GM12878 (cell line): ENCODE measurements at regions not wholly inside any gene's neighbourhood (a gene's known extent, or its start where the extent isn't known, plus 50 kb on each side); places are given as distances from the start of the nearest gene placed in this dataset.

Experiments used
- ATAC-seq: fragments of 200-7000 bp; cut with Tn5 transposase; 3 replicates; pipeline ENCODE4 v1.9.1; 2020; ENCODE audit warnings: mild to moderate bottlenecking, moderate library complexity
- BruUV-seq: library from RNA; stranded (reverse); fragments of 400-500 nt; replicated peaks from 2 replicates; lab custom pipeline; 2021; lab: Mats Ljungman, UMichigan
- CTCF ChIA-PET: fragments of 300-600 bp; sonication (Branson Sonifier 250); formaldehyde crosslinking; extraction: SDS; loops from one replicate; lab custom pipeline; 2021; ENCODE audit warnings: inconsistent platforms; lab: Yijun Ruan, JAX
- POLR2A ChIA-PET: fragments of 350-600 bp; formaldehyde crosslinking; extraction: SDS; loops from one replicate; lab custom pipeline; 2021; ENCODE audit warnings: inconsistent platforms; lab: Charles Lee
- RAD21 ChIA-PET: fragments of 300-600 bp; sonication (Branson Sonifier 250); formaldehyde crosslinking; loops from one replicate; lab custom pipeline; 2023; ENCODE audit warnings: antibody characterized with exemption; ENCODE audit not compliant: unreplicated experiment; lab: Charles Lee
- SMC1A ChIA-PET: fragments of 300-600 bp; sonication (Branson Sonifier 250); formaldehyde crosslinking; loops from one replicate; lab custom pipeline; 2023; ENCODE audit not compliant: unreplicated experiment, uncharacterized antibody; lab: Charles Lee
- DNase-seq: peaks from one replicate; pipeline ENCODE4 v3.0.0-alpha.2; 2011; ENCODE audit warnings: low read depth, low spot score
- FAIRE-seq: peaks from 3 replicates; lab custom pipeline; 2011; peaks lifted over from hg19 to GRCh38; lab: Jason Lieb, UNC
- H2AFZ ChIP-seq: 2 replicates; pipeline ENCODE4 v1.6.0; 2011; ENCODE audit warnings: low read depth, low read length, control low read depth; ENCODE audit not compliant: control insufficient read depth
- H3K27ac ChIP-seq: 2 replicates; pipeline ENCODE4 v1.5.1; 2011; ENCODE audit warnings: control low read depth; ENCODE audit not compliant: control insufficient read depth, insufficient read depth
- H3K27me3 ChIP-seq, 2 experiments: replicated peaks in 1 of 2; 2 replicates each; pipeline versions ENCODE4 v1.6.0 to v1.6.1; 2011; ENCODE audit warnings: low read length in 1 of 2; ENCODE audit not compliant: control insufficient read depth in 2 of 2, insufficient read depth in 2 of 2
- H3K36me3 ChIP-seq, 2 experiments: 2 replicates each; pipeline ENCODE4 v1.5.1; 2011; ENCODE audit warnings: low read length in 1 of 2; ENCODE audit not compliant: control insufficient read depth in 2 of 2, insufficient read depth in 2 of 2
- H3K4me1 ChIP-seq: 2 replicates; pipeline ENCODE4 v1.6.1; 2011; ENCODE audit warnings: mild to moderate bottlenecking, low read length, moderate library complexity, mixed read lengths; ENCODE audit not compliant: control insufficient read depth, insufficient read depth
- H3K4me2 ChIP-seq: 2 replicates; pipeline ENCODE4 v1.6.0; 2011; ENCODE audit warnings: control low read depth; ENCODE audit not compliant: control insufficient read depth, insufficient read depth
- H3K4me3 ChIP-seq: fragments of 200-600 bp; sonication (generic); 2 replicates; pipeline ENCODE4 v1.5.1; 2016
- H3K79me2 ChIP-seq: 2 replicates; pipeline ENCODE4 v1.6.0; 2011; ENCODE audit warnings: low read length; ENCODE audit not compliant: control insufficient read depth, insufficient read depth
- H3K9ac ChIP-seq: 2 replicates; pipeline ENCODE4 v1.8.0; 2011; ENCODE audit warnings: low read length, control low read depth, mixed read lengths; ENCODE audit not compliant: control insufficient read depth, insufficient read depth
- H3K9me3 ChIP-seq: replicated peaks from 3 replicates; pipeline ENCODE4 v1.5.1; 2011; ENCODE audit warnings: mild to moderate bottlenecking, low read length; ENCODE audit not compliant: control insufficient read depth, insufficient read depth
- H4K20me1 ChIP-seq: 2 replicates; pipeline ENCODE4 v1.6.0; 2011; ENCODE audit not compliant: control insufficient read depth, insufficient read depth
- ATF3 ChIP-seq: IDR thresholded peaks from 2 replicates; pipeline ENCODE4 v1.6.1; 2011; ENCODE audit warnings: low read depth, mild to moderate bottlenecking, low read length, moderate library complexity, borderline replicate concordance; ENCODE audit errors: extremely low read depth
- BCL3 ChIP-seq: IDR thresholded peaks from 2 replicates; pipeline ENCODE4 v1.6.1; 2011; ENCODE audit warnings: borderline replicate concordance, low read depth, mild to moderate bottlenecking, moderate library complexity, low read length; ENCODE audit not compliant: insufficient read depth, poor library complexity, severe bottlenecking
- CEBPZ ChIP-seq: fragments of 150-350 bp; IDR thresholded peaks from 2 replicates; pipeline ENCODE4 v1.6.1; 2016; ENCODE audit warnings: low read depth, low read length
- CHD2 ChIP-seq: IDR thresholded peaks from 2 replicates; pipeline ENCODE4 v1.6.1; 2011; ENCODE audit warnings: low read depth, low read length, improper control_type of control experiment, borderline replicate concordance
- CTCF ChIP-seq, 3 experiments: IDR thresholded peaks in 2 of 3; conservative IDR thresholded peaks in 1 of 3; 2 replicates each; pipeline ENCODE4 v1.5.1; 2011; ENCODE audit warnings: low read depth in 3 of 3, low read length in 3 of 3, mild to moderate bottlenecking in 3 of 3, control low read depth in 2 of 3, moderate library complexity in 2 of 3, inconsistent platforms in 1 of 3, mixed read lengths in 1 of 3; ENCODE audit not compliant: control insufficient read depth in 2 of 3, insufficient read depth in 1 of 3; ENCODE audit errors: extremely low read depth in 1 of 3
- IKZF1 ChIP-seq: fragments of 450-650 bp; conservative IDR thresholded peaks from 2 replicates; pipeline ENCODE4 v1.6.1; 2017; ENCODE audit warnings: antibody characterized with exemption, mild to moderate bottlenecking
- JUND ChIP-seq: IDR thresholded peaks from 2 replicates; pipeline ENCODE4 v1.6.1; 2012; ENCODE audit warnings: low read depth, mild to moderate bottlenecking, low read length, improper control_type of control experiment, moderate library complexity
- KLF5 ChIP-seq: fragments of 450-650 bp; IDR thresholded peaks from 2 replicates; pipeline ENCODE4 v1.6.1; 2014; ENCODE audit warnings: mild to moderate bottlenecking; ENCODE audit not compliant: partially characterized antibody
- NFYB ChIP-seq: IDR thresholded peaks from 2 replicates; pipeline ENCODE4 v1.6.1; 2011; ENCODE audit warnings: low read depth, mild to moderate bottlenecking, low read length, improper control_type of control experiment, moderate library complexity; ENCODE audit not compliant: insufficient read depth
- POLR2A ChIP-seq: IDR thresholded peaks from 2 replicates; pipeline ENCODE4 v1.6.1; 2011; ENCODE audit warnings: low read depth, mild to moderate bottlenecking, low read length
- RELA ChIP-seq: fragments of 450-650 bp; IDR thresholded peaks from 2 replicates; pipeline ENCODE4 v1.8.0; 2014; ENCODE audit warnings: borderline replicate concordance; ENCODE audit not compliant: partially characterized antibody
- SMAD1 ChIP-seq: fragments of 450-650 bp; IDR thresholded peaks from 2 replicates; pipeline ENCODE4 v1.6.1; 2018; ENCODE audit warnings: mild to moderate bottlenecking, low read depth; ENCODE audit not compliant: partially characterized antibody
- SPI1 ChIP-seq: IDR thresholded peaks from 2 replicates; pipeline ENCODE4 v1.6.1; 2011; ENCODE audit warnings: low read depth, mild to moderate bottlenecking, low read length, moderate library complexity, borderline replicate concordance; ENCODE audit not compliant: insufficient read depth
- WRNIP1 ChIP-seq: IDR thresholded peaks from 2 replicates; pipeline ENCODE4 v1.6.1; 2011; ENCODE audit warnings: low read depth, low read length, improper control_type of control experiment, borderline replicate concordance
- ZNF217 ChIP-seq: fragments of 450-650 bp; IDR thresholded peaks from 2 replicates; pipeline ENCODE4 v1.6.1; 2017; ENCODE audit warnings: antibody characterized with exemption, mild to moderate bottlenecking
- WGBS: methylation state at CpG from one replicate; pipeline ENCODE4 v1.1.6; 2016; ENCODE audit warnings: low lambda C conversion rate; ENCODE audit not compliant: insufficient replicate concordance, insufficient coverage; ENCODE audit errors: missing lambda C conversion rate; 5-methylcytosine and 5-hydroxymethylcytosine counted together
- in situ Hi-C: fragments of 300-500 bp; cut with MboI; formaldehyde crosslinking; loops from 9 replicates; pipeline ENCODE4 v1.14.3; 2018; ENCODE audit warnings: mixed read lengths
- intact Hi-C: fragments of 100-400 bp; cut with micrococcal nuclease; formaldehyde crosslinking; loops from one replicate; pipeline ENCODE4 v1.14.2; 2022; ENCODE audit not compliant: unreplicated experiment
- TF ChIP-seq, protein P1 (sequence below): fragments of 450-650 bp; IDR thresholded peaks from 2 replicates; pipeline ENCODE4 v1.6.1; 2017; ENCODE audit warnings: low read depth, mild to moderate bottlenecking, moderate library complexity

- ChIA-PET POLR2A (no interaction called here), RAD21 (no interaction called here), SMC1A (no interaction called here), CTCF (no interaction called here)
- H3K4me1 ChIP-seq: no peaks in the 10 kb centered on the region
- no peaks in the 10 kb centered on the region for H4K20me1 ChIP-seq
- no peak overlapping the region for H3K9ac ChIP-seq
- TF ChIP-seq SMAD1 (no peak), POLR2A (no peak), RELA (no peak), ZNF217 (no peak), JUND (no peak), CHD2 (no peak), SPI1 (no peak), NFYB (no peak), WRNIP1 (no peak), ATF3 (no peak), CTCF (IDR thresholded peaks at IDR 0.05 in 2 of 3, conservative IDR thresholded peaks at IDR 0.05 in 1 of 3; ENCODE audit: control insufficient read depth in 2 of 3, extremely low read depth in 1 of 3, insufficient read depth in 1 of 3, low read depth in 3 of 3, low read length in 3 of 3) (no peak), IKZF1 (no peak), CEBPZ (no peak), KLF5 (no peak), BCL3 (no peak)
- TF ChIP-seq, protein P1, sequence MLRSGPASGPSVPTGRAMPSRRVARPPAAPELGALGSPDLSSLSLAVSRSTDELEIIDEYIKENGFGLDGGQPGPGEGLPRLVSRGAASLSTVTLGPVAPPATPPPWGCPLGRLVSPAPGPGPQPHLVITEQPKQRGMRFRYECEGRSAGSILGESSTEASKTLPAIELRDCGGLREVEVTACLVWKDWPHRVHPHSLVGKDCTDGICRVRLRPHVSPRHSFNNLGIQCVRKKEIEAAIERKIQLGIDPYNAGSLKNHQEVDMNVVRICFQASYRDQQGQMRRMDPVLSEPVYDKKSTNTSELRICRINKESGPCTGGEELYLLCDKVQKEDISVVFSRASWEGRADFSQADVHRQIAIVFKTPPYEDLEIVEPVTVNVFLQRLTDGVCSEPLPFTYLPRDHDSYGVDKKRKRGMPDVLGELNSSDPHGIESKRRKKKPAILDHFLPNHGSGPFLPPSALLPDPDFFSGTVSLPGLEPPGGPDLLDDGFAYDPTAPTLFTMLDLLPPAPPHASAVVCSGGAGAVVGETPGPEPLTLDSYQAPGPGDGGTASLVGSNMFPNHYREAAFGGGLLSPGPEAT: no peak
- H3K27me3 ChIP-seq: no peaks in the 10 kb centered on the region
- H3K36me3 ChIP-seq: no peaks in the 10 kb centered on the region
- H3K4me2 ChIP-seq: no peak overlapping the region
- in situ Hi-C loops: no loop called here
- WGBS: 15% methylated on average over 2 of the region's 2 CpGs
- no peaks in the 10 kb centered on the region for H3K9me3 ChIP-seq
- ATAC-seq (no peak), DNase-seq (no peak), FAIRE-seq (no peak)
- no peaks in the 10 kb centered on the region for H3K79me2 ChIP-seq
- intact Hi-C loops: no loop called here
- H3K27ac ChIP-seq: no peak overlapping the region
- no peak overlapping the region for H3K4me3 ChIP-seq
- H2AFZ ChIP-seq: no peak overlapping the region
- BruUV-seq: no TSS peak
These were observed 98.0 kb upstream of the USP15 start for GRCh38 chr12:62162214-62162613.
